ENCODE measurements at regions not wholly inside any gene's neighbourhood (a gene's known extent, or its start where the extent isn't known, plus 50 kb on each side); places are given as distances from the start of the nearest gene placed in this dataset.

DNA sequence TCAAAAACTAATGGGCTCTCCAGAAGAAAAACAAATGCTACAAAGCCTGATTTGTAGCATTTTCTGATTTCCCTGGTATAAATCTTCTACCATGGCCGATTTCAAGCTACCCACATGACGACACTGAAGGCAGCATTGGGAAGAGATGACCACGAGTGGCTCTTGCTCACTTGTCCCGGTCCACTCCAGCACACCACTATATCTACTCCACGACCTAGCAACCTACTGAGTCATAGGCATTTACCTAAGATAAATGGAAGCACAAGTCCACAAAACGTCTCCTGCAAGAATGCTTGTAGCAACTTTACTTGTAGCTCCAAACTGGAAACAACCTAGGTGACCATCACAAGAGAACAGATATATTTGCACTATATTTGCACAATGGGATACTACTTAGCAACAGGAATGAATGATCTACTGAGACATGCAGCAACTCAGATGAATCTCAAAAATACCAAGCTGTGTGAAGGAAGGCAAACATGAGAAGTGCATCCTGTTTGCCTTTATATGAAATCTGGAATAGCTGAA is 60.8 kb upstream of the HES1 start:
- TF ChIP-seq, protein P1, sequence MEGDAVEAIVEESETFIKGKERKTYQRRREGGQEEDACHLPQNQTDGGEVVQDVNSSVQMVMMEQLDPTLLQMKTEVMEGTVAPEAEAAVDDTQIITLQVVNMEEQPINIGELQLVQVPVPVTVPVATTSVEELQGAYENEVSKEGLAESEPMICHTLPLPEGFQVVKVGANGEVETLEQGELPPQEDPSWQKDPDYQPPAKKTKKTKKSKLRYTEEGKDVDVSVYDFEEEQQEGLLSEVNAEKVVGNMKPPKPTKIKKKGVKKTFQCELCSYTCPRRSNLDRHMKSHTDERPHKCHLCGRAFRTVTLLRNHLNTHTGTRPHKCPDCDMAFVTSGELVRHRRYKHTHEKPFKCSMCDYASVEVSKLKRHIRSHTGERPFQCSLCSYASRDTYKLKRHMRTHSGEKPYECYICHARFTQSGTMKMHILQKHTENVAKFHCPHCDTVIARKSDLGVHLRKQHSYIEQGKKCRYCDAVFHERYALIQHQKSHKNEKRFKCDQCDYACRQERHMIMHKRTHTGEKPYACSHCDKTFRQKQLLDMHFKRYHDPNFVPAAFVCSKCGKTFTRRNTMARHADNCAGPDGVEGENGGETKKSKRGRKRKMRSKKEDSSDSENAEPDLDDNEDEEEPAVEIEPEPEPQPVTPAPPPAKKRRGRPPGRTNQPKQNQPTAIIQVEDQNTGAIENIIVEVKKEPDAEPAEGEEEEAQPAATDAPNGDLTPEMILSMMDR (IDR thresholded peaks at IDR 0.05 in 2 of 3, conservative IDR thresholded peaks at IDR 0.05 in 1 of 3; ENCODE audit: borderline replicate concordance in 1 of 3, insufficient read depth in 1 of 3, low read depth in 2 of 3, low read length in 2 of 3), result no peak
- TF ChIP-seq SIN3A (IDR thresholded peaks at IDR 0.05; ENCODE audit: low read depth) (no peak), POLR2A (IDR thresholded peaks at IDR 0.05; ENCODE audit: borderline replicate concordance, extremely low read depth, insufficient read depth, insufficient read length) (no peak), YY1 (IDR thresholded peaks at IDR 0.05; ENCODE audit: extremely low read depth, insufficient replicate concordance, low read depth, low read length) (no peak), ZNF274 (IDR thresholded peaks at IDR 0.05; ENCODE audit: low read depth, low read length) (no peak)
